HepG2 (cell line): ENCODE measurements at regions not wholly inside any gene's neighbourhood (a gene's known extent, or its start where the extent isn't known, plus 50 kb on each side); places are given as distances from the start of the nearest gene placed in this dataset.

ENCODE experiments used
- AGO2 ChIP-seq: fragments of 200-400 bp; formaldehyde crosslinking; optimal IDR thresholded peaks from 2 replicates; pipeline ENCODE3; 2017; ENCODE audit warnings: mild to moderate bottlenecking, low read depth, low read length, moderate library complexity
- KAT8 ChIP-seq: IDR thresholded peaks from 2 replicates; pipeline ENCODE4 v1.6.1; 2016; ENCODE audit warnings: missing genetic modification reagents, missing compliant biosample characterization
- ZNF512B ChIP-seq: sonication (generic); formaldehyde crosslinking; IDR thresholded peaks from 2 replicates; pipeline ENCODE4 v1.5.1; 2020; ENCODE audit warnings: missing genetic modification reagents, mild to moderate bottlenecking, borderline replicate concordance
- ZNF816 ChIP-seq: sonication (generic); formaldehyde crosslinking; IDR thresholded peaks from 2 replicates; pipeline ENCODE4 v1.8.0; 2022; ENCODE audit warnings: missing genetic modification reagents, mild to moderate bottlenecking, borderline replicate concordance
- TF ChIP-seq, protein P1 (sequence below): sonication (generic); formaldehyde crosslinking; IDR thresholded peaks from 2 replicates; pipeline ENCODE4 v1.4.0; 2020; ENCODE audit warnings: missing genetic modification reagents
- TF ChIP-seq, protein P2 (sequence below): sonication (generic); formaldehyde crosslinking; IDR thresholded peaks from 2 replicates; pipeline ENCODE4 v1.5.0; 2020; ENCODE audit warnings: mild to moderate bottlenecking, missing genetic modification reagents, borderline replicate concordance
- TF ChIP-seq, protein P3 (sequence below): sonication (generic); formaldehyde crosslinking; IDR thresholded peaks from 2 replicates; pipeline ENCODE4 v1.4.0; 2020; ENCODE audit warnings: mild to moderate bottlenecking, missing genetic modification reagents

DNA sequence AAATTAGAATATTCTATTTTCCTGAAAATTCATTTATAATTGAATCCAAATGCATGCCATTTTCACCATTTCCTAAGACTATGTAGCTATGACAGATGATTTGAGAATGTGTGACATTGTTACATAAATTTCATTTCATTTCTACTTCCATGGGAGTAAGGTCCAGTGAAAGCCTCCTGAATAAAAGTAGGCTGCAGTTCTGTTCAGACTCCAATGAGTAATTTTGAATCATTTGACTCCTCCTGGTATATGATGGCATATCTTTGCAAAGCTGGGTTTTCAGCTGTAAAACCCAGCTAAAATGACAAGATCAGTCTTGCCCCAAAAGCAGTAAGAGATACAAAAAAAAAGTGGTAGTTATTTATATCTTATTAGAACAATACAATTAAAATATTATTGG lies 101.0 kb upstream of the DNAJC10 start (continued):
- TF ChIP-seq, protein P1, sequence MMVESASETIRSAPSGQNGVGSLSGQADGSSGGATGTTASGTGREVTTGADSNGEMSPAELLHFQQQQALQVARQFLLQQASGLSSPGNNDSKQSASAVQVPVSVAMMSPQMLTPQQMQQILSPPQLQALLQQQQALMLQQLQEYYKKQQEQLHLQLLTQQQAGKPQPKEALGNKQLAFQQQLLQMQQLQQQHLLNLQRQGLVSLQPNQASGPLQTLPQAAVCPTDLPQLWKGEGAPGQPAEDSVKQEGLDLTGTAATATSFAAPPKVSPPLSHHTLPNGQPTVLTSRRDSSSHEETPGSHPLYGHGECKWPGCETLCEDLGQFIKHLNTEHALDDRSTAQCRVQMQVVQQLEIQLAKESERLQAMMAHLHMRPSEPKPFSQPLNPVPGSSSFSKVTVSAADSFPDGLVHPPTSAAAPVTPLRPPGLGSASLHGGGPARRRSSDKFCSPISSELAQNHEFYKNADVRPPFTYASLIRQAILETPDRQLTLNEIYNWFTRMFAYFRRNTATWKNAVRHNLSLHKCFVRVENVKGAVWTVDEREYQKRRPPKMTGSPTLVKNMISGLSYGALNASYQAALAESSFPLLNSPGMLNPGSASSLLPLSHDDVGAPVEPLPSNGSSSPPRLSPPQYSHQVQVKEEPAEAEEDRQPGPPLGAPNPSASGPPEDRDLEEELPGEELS, result no peak
- TF ChIP-seq, protein P2, sequence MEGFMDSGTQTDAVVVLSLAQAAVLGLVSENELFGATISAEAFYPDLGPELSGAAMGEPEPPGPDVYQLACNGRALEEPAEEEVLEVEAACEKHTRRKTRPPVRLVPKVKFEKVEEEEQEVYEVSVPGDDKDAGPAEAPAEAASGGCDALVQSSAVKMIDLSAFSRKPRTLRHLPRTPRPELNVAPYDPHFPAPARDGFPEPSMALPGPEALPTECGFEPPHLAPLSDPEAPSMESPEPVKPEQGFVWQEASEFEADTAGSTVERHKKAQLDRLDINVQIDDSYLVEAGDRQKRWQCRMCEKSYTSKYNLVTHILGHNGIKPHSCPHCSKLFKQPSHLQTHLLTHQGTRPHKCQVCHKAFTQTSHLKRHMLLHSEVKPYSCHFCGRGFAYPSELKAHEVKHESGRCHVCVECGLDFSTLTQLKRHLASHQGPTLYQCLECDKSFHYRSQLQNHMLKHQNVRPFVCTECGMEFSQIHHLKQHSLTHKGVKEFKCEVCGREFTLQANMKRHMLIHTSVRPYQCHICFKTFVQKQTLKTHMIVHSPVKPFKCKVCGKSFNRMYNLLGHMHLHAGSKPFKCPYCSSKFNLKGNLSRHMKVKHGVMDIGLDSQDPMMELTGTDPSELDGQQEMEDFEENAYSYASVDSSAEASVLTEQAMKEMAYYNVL, result no peak
- TF ChIP-seq ZNF512B (CRISPR knock-in tag), result no peak
- TF ChIP-seq AGO2, result no peak
- no peak for TF ChIP-seq ZNF816 (CRISPR knock-in tag)
- TF ChIP-seq, protein P3, sequence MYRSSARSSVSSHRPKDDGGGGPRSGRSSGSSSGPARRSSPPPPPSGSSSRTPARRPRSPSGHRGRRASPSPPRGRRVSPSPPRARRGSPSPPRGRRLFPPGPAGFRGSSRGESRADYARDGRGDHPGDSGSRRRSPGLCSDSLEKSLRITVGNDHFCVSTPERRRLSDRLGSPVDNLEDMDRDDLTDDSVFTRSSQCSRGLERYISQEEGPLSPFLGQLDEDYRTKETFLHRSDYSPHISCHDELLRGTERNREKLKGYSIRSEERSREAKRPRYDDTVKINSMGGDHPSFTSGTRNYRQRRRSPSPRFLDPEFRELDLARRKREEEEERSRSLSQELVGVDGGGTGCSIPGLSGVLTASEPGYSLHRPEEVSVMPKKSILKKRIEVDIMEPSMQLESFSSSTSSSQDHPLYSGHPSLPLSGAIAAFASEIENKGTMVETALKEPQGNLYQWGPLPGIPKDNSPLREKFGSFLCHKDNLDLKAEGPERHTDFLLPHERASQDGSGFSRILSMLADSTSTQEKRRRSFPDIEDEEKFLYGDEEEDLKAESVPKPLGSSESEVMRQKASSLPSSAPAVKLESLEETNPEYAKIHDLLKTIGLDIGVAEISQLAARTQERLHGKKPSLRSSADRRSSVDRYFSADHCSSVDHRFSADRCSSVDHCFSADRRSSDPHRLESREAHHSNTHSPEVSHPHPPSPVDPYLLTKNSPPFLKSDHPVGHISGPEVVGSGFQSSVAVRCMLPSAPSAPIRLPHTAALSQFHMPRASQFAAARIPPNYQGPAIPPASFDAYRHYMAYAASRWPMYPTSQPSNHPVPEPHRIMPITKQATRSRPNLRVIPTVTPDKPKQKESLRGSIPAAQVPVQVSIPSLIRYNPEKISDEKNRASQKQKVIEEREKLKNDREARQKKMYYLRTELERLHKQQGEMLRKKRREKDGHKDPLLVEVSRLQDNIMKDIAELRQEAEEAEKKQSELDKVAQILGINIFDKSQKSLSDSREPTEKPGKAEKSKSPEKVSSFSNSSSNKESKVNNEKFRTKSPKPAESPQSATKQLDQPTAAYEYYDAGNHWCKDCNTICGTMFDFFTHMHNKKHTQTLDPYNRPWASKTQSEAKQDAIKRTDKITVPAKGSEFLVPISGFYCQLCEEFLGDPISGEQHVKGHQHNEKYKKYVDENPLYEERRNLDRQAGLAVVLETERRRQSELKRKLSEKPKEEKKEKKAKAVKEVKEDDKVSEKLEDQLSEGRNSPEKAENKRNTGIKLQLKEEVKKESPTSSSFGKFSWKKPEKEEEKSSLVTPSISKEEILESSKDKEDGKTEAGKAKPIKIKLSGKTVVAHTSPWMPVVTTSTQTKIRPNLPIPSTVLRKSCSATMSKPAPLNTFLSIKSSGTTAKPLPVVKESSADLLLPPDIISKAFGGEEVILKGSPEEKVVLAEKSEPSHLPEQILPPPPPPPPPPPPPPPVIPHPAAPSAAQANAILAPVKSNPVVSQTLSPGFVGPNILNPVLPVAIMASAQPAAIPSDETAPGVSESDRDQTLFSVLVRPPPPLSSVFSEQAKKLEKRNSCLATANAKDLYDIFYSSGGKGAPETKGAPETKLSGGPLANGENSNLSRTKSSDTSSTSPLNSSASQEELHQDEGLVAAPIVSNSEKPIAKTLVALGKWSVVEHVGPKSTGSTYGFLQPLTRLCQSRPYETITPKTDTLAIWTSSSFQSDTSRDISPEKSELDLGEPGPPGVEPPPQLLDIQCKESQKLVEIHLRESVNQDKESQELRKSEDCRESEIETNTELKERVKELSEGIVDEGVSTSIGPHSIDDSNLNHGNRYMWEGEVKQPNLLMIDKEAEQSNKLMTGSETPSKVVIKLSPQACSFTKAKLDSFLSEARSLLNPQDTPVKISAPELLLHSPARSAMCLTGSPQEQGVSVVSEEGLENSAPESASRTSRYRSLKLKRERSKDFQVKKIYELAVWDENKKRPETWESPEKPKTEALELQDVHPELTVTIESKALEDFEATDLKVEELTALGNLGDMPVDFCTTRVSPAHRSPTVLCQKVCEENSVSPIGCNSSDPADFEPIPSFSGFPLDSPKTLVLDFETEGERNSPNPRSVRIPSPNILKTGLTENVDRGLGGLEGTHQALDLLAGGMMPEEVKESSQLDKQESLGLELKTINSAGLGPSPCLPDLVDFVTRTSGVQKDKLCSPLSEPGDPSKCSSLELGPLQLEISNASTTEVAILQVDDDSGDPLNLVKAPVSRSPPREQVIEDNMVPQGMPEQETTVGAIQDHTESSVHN (CRISPR knock-in tag), result no peak
- TF ChIP-seq KAT8 (CRISPR knock-in tag), result no peak
